NCI-H748 (cell line): ENCODE measurements at regions not wholly inside any gene's neighbourhood (a gene's known extent, or its start where the extent isn't known, plus 50 kb on each side); places are given as distances from the start of the nearest gene placed in this dataset.

Source experiments
- DNase-seq: peaks from one replicate; lab custom pipeline; 2025; ENCODE audit not compliant: unreplicated experiment; lab: John Stamatoyannopoulos, UW

DNA sequence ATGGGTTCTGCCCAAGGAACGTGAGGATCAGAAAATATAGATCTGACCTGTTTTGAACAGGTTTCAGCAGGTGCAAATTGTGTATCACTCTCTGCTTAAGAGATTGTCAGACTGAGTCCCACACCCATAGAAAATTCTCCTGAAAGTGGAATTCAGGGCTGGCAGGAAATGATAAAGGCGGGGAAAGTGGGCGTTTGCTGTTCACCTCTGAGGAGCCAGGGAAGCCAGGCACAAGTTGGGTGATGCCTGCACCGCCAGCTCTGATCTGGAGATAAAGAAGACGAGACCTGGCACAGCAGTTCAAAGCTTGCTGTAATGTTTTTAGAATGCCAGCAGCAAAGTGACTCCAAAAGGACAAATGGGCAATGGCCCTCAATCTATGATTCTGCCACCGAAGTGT, 356.5 kb upstream of the SOX5 start:
- DNase-seq = no peak

DNA sequence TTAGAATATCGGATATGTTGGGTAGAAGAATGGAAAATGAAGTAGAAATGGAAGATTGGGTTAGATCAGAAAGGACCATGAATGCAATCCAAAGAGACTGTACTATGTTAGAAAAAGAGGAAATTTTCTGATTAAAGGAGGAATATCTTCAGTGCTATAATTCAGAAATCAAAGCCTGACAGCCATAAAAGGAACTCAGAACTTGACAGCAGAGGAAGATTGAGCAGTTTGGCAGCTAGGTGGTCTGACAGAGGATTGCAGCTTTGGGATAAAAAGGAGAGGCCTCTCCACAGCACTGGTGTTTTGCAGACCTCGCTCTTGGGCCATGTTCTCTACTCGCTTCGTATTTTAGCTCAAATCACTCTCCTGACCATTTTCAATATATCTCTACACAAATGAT, 354.8 kb upstream of the SOX5 start:
- no peak for DNase-seq

- DNase-seq = no peak
These were observed 353.2 kb upstream of the SOX5 start for GRCh38 chr12:24302708-24303107.

GRCh38 chr12:24297516-24297915, 348.0 kb upstream of the SOX5 start:
- DNase-seq = no peak

DNA sequence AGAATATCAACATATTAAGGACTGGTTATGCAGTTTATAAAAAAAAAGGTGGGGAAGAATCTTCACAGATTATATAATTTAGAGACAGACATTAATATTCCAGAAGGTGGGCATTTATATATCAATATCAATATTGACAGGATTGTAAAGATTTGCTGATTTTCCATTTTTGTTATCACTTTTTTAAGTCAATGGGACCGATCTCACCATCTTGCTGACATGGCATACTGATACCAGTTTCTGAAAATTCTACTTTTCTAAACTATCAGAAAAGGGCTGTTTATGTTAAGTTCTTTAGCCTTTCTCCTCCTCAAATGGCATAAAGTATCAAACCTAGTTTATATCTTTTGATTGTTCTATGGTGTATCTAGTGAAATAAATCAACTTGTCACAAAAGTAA, 344.1 kb upstream of the SOX5 start:
- no peak for DNase-seq

DNA sequence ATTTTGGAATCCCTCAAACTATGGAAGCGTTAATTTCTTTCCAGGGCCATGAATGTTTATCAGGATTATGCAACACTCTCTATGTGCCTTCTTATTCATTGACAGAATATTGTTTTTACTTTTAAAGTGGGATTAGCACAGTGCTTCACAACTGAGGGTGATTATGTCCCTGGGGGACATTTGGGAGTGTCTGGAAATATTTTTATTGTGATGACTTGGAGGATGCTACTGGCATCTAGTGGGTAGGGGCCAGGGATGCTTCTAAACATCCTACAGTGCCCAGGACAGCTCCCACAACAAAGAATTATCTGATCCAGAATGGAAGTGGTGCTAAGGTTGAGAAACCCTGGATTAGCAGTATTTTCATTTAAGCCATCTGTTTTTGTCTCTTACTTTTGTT, 338.5 kb upstream of the SOX5 start:
- DNase-seq = no peak

- DNase-seq = no peak
These were observed 336.0 kb upstream of the SOX5 start for GRCh38 chr12:24285448-24285847.

DNA sequence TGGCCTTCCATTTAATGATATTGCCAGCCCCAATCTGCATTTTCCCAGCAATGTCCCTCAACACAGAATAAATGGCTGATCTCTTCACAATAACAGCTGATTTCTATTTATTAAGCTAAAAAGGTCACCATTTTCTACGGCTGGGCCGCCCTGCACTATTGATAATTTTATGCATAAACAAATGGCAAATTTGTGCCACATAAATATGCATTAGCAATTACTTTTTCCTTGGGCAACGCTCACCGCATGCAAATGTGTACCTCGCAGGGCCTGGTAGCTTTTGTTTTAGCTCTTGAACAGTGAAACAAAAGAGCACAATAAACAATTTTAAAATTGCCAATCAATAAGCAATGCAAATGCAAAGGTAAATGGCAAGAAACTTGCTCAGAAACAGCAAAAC, 331.9 kb upstream of the SOX5 start:
- DNase-seq = no peak

DNA sequence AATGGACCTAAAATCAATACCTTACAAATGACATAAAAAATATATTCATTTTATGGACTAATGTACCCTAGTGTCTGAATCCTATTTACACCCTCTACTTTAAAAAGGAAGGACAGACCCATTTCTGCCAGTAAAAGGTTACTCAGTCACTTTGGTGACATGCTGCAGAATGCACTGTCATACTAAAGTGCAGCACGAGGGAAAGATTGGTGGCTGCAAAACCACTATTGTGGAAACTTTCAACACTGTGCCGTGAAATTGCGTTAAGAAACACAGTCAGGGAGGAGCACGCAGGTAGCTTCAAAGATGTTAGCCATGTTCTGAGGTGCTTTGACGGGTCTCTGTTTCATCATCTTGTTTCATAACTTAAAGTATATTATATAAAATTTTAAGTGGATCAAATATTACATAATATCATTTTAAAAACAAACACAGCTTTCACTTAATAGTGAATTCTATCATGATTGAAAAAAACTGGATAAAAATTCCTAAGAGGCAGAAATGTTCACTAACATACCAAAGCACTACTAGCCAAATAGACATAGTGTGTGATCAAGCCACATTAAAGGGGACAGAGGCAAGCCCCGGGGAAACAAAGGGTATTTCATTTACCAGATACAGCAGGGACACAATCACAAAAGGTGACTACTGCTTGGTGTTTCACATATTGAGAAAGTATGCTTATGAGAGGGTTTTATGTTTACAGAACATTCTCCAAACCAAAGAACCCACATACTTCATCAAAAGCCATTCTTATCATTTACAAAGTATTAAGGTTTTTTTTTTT, 330.8 kb upstream of the SOX5 start:
- no peak for DNase-seq

- DNase-seq = no peak
These were observed 329.4 kb upstream of the SOX5 start for GRCh38 chr12:24278832-24279231.

DNA sequence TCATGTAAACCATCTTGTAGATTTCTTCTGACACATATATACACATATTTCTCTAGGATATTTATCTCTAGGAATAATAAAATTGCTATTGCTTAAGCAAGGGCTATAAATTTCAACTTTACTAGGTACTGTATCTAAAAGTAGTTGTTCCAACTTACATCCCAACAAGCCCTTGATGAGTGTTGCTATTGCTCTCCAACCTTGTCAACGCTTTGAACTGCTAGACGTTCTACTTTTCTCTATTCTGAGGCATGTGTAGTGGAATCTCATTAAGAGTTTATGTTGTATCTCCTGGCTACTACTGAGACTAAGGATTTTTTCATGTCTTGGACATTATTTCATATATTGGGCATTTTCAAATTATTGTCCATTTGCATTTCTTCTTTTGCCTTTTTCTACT, 321.5 kb upstream of the SOX5 start:
- no peak for DNase-seq

DNA sequence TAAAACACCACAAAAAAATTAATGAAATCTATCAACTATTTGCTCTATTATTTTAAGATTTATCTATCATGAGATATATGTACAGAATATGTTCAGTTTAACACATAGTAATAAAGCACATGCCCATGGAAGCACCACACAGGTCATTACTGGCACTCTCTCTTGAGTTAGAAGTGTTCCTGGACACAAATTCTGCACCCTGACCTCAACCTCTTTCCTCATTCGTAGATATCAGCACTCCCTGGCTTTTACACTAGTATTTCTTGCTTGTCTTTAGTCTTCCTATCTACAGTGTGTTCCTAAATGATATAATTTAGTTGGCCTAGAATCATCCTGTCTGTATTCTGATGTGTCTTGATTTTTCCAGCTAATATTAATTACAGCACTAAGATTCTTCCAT, 321.0 kb upstream of the SOX5 start:
- no peak for DNase-seq

GRCh38 chr12:24268663-24269186, 319.3 kb upstream of the SOX5 start:
- peak; percentile 21 for DNase-seq

DNA sequence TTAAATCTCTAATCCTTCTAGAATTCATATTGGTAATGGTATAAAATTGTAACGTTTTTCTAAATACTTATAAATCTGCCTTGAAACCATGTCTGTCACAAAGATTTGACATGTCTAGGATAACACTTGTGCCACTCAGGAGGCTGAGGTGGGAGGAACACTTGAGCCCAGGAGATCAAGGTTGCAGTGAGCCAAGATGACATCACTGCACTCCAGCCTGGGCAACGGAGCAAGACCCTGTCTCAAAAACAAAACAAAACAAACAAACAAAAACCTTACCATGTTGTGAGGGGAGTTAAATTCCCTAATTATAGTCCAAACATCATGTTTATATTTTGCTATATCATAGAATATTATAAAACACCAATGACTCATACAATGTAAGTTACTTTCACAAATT, 317.5 kb upstream of the SOX5 start:
- DNase-seq = no peak

- no peak for DNase-seq
These were observed 307.2 kb upstream of the SOX5 start for GRCh38 chr12:24256684-24257083.

GRCh38 chr12:24255920-24256665, 306.6 kb upstream of the SOX5 start:
- no peak for DNase-seq

- peak; percentile 3 for DNase-seq
These were observed 303.1 kb upstream of the SOX5 start for GRCh38 chr12:24252602-24253001.

DNA sequence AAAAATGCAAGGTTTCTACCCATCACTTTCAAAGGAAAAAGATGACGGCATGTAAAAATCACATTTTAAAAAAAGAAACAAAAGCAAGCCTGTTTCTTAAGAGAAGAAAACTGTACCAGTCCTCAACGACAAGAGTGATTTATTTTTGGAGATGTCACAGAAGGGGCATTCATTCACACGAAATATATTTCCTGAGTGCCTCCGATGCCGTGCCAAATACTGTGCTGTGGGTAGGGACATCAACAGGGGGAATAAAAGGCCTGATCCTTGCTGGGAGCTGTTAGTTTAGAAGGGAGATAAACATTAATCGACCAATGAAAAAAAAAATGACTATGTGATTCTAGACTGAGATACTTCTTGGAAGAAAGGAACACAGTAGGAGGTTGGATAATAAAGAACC, 297.5 kb upstream of the SOX5 start:
- DNase-seq = no peak

DNA sequence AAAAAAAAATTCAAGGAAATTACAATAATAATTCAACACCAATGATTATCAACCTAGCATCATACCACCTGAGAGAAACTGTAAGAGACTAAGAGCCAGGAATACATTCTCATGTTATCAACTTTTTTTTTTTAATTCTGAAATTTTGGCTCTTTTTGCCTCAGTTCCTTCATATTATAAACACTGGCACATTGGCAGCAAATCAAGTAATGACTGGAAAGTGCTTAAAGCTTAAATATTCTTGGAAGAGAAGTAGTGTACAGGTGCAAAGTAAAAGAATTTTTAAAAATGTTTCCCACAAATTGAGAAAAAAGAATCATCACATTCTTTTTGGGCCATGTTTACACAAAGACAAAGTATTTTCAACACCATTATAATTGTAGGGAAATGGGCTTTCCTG, 296.9 kb upstream of the SOX5 start:
- DNase-seq = no peak

DNA sequence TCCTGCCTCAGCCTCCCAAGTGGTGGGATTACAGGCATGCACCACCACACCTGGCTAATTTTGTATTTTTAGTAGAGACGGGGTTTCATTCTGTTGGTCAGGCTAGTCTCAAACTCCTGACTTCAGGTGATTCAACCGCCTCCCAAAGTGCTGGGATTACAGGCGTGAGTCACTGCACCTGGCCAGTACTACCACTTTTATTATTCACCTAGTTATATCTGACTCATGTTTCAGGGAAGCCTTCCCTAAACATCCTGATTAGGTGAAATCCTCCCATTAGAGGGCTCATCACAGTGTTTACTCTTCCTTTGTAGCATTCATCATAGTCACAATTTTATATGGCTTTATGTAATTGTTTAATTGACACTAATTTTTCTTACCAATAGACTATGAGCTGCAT, 295.3 kb upstream of the SOX5 start:
- DNase-seq = peak; percentile 87

DNA sequence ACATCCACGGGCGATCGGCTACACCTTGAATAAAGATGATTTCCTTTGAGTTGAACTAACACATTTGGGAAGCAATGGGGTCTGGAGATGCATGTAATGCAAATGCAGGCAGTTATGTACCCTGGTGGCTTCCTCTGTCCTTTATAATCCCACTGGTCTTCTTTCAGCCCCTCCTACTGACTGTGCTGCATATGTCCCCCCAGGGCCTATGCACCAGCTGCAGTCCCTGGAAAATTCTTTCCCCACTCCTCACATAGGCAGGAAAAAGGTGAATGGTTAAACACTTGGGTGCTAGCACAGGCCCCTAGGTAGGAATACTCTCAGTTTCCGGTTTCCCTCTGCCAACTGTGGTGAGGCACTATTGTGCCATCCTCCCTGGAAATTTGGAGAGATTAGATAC, 294.8 kb upstream of the SOX5 start:
- DNase-seq = no peak

- DNase-seq = no peak
These were observed 291.2 kb upstream of the SOX5 start for GRCh38 chr12:24240707-24241106.
